Esophagus squamous epithelium (tissue), 5 donors: ENCODE measurements at regions not wholly inside any gene's neighbourhood (a gene's known extent, or its start where the extent isn't known, plus 50 kb on each side); places are given as distances from the start of the nearest gene placed in this dataset.

ENCODE experiments used
- DNase-seq: peaks from one replicate; lab custom pipeline; 2025; lab: John Stamatoyannopoulos, UW
- H3K27ac ChIP-seq, 4 donors: fragments of 200-600 bp; sonication (generic); one replicate each; pipeline ENCODE4 v1.5.1; 2016 to 2019; ENCODE audit warnings: mild to moderate bottlenecking in 1 of 4
- H3K27me3 ChIP-seq, 4 donors: fragments of 200-600 bp; sonication (generic); 1 replicate in 3 of 4; 2 replicates in 1 of 4; pipeline versions ENCODE4 v1.5.1 to v1.6.0; 2017 to 2021; ENCODE audit warnings: antibody characterized with exemption in 1 of 4
- H3K36me3 ChIP-seq, 3 donors: fragments of 200-600 bp; sonication (generic); one replicate each; pipeline ENCODE4 v1.5.1; 2016 to 2019
- H3K4me1 ChIP-seq, 3 donors: fragments of 200-600 bp; sonication (generic); one replicate each; pipeline ENCODE4 v1.5.1; 2017 to 2019
- H3K4me3 ChIP-seq, 4 donors: fragments of 200-600 bp; sonication (generic); 1 replicate in 3 of 4; 2 replicates in 1 of 4; pipeline ENCODE4 v1.5.1; 2016 to 2019; ENCODE audit warnings: mild to moderate bottlenecking in 2 of 4, moderate library complexity in 1 of 4
- H3K9me3 ChIP-seq, 3 donors: fragments of 200-600 bp; sonication (generic); one replicate each; pipeline ENCODE4 v1.5.1; 2016 to 2019
- POLR2A ChIP-seq, 4 donors: fragments of 450-650 bp; IDR thresholded peaks; one replicate each; pipeline ENCODE4 v1.6.1; 2017; ENCODE audit warnings: antibody characterized with exemption in 4 of 4, mild to moderate bottlenecking in 4 of 4, moderate library complexity in 3 of 4
- WGBS, 2 donors: methylation state at CpG; one replicate each; pipeline ENCODE4 v1.1.5; 2018; 5-methylcytosine and 5-hydroxymethylcytosine counted together
- intact Hi-C: fragments of 100-400 bp; cut with DNase I; formaldehyde crosslinking; loops from one replicate; pipeline ENCODE4 v1.15.0; 2022
- small RNA-seq, 4 donors: library from RNA; depleted of rRNA; stranded (forward); fragments of <200 nt; gene quantifications; one replicate each; pipeline ENCODE3, GENCODE V24; 2016
- TF ChIP-seq, protein P1 (sequence below), 6 experiments: fragments of 450-650 bp in 4 of 6; fragments of 200-600 bp in 2 of 6; sonication (generic) in 2 of 6; IDR thresholded peaks; one replicate each; pipeline ENCODE4 v1.5.1; 2016 to 2019; ENCODE audit warnings: antibody characterized with exemption in 6 of 6, mild to moderate bottlenecking in 4 of 6, moderate library complexity in 4 of 6
- donor health status: DM: yes; HTN: yes; CAD: no.

DNA sequence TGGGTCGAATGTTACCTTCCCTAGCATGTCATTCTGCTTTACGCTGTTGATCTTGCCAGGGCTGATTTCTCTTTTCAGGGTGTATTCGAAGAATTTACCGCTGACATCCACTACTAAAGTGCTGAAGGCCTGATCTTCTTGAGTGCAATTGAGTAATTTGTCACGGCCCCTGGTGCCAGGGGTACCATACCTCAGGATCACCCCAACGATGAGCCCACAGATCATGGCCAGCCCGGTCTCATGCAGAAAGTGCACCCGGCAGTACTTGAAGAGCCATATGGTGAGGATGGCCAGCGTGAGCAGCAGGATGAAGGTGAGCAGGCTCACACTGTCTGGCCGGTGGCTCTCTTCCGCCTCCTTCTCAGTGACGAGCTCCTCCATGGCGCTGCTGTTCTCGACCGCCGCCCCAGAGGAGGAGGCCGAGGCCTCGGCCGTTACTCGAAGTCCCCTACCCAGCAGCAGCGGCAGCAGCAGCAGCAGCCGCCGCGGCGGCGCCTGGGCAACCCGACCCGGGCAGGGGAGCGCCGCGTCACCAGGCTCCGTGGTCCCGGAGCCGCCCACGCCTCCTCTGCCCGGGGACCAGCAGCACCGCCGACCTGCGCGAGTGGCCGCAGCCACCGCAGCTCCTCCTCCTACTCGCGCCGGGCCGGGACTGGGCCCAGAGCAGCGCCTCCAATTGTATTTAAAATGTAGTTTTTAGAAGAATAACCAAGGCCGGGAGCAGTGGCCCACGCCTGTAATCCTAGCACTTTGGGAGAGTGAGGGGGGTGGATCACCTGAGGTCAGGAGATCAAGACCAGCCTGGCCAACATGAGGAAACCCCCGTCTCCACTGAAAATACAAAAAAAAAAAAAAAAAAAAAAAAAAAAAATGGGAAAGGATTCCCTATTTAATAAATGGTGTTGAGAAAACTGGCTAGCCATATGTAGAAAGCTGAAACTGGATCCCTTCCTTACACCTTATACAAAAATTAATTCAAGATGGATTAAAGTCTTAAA, 58.5 kb upstream of the TMPO start:
- Histone ChIP-seq H3K36me3 (no peaks in the 10 kb centered on the region), H3K27ac (no peak overlapping the region), H3K4me3 (peak overlapping the region; percentile 3 to 60 (median 40)), H3K9me3 (no peaks in the 10 kb centered on the region), H3K27me3 (peaks cover 0 to 14% (median 0%) of the 10 kb centered on the region in 4 donors), H3K4me1 (peaks cover 0 to 10% (median 7%) of the 10 kb centered on the region in 3 donors)
- WGBS, 2 donors = 48 to 62% methylated on average over 9 to 13 of the region's 50 CpGs
- intact Hi-C loops = no loop called here
- no peak for DNase-seq
- no peak for TF ChIP-seq POLR2A (IDR thresholded peaks at IDR 0.05)
- TF ChIP-seq, protein P1, sequence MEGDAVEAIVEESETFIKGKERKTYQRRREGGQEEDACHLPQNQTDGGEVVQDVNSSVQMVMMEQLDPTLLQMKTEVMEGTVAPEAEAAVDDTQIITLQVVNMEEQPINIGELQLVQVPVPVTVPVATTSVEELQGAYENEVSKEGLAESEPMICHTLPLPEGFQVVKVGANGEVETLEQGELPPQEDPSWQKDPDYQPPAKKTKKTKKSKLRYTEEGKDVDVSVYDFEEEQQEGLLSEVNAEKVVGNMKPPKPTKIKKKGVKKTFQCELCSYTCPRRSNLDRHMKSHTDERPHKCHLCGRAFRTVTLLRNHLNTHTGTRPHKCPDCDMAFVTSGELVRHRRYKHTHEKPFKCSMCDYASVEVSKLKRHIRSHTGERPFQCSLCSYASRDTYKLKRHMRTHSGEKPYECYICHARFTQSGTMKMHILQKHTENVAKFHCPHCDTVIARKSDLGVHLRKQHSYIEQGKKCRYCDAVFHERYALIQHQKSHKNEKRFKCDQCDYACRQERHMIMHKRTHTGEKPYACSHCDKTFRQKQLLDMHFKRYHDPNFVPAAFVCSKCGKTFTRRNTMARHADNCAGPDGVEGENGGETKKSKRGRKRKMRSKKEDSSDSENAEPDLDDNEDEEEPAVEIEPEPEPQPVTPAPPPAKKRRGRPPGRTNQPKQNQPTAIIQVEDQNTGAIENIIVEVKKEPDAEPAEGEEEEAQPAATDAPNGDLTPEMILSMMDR (IDR thresholded peaks at IDR 0.05) = no peak

DNA sequence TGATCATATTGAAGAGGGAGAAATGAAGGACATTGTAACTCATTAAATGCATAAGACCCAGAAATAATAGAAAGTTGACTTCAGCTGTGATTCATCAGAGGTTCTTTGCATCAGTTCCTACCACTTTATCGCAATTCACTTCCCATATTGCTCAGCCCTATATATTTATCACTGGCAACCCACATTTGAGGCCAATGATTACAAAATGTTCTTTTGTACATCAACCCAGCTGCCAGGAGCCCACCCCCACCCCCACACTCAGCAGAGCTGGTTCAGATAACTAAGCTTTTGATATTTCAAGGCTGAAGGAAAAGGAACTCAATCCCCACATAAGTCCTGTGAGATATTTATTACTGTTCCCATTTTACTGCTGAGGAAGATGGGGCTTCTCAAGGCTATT, 51.2 kb upstream of the TMPO start:
- no peak overlapping the region for H3K27ac ChIP-seq
- whole genome bisulfite sequencing, 2 donors = 33 to 72% methylated on average over 1 of the region's 1 CpG
- H3K27me3 ChIP-seq = no peaks in the 10 kb centered on the region
- peaks cover 0 to 3% (median 0%) of the 10 kb centered on the region in 3 donors for H3K4me1 ChIP-seq
- intact Hi-C loops = no loop called here
- H3K36me3 ChIP-seq = no peaks in the 10 kb centered on the region
- TF ChIP-seq POLR2A (IDR thresholded peaks at IDR 0.05) = no peak
- TF ChIP-seq, protein P1 (IDR thresholded peaks at IDR 0.05) = no peak
- DNase-seq = no peak
- no peaks in the 10 kb centered on the region for H3K9me3 ChIP-seq
- no peak overlapping the region for H3K4me3 ChIP-seq

DNA sequence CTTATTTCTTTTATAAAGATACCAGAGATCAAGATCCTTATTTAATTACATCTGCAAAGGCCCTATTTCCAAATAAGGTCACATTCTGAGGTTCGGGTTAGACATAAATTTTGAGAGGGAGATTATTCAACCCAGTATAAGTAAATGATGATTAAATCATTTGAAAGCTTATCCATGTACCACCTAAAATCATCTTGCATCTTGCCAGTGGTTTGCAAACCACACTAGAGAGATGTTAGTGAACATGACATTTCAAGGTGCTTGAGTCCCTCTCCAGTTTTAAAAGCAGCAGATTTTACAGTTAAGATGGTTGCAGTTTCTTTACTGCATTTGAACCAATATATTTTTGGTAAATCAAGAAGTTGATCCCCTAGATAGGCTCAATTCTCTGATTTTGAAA, 49.9 kb upstream of the TMPO start:
- peaks cover 0 to 3% (median 0%) of the 10 kb centered on the region in 3 donors for H3K4me1 ChIP-seq
- no peak for DNase-seq
- no peak overlapping the region for H3K27ac ChIP-seq
- no peak overlapping the region for H3K4me3 ChIP-seq
- H3K36me3 ChIP-seq = no peaks in the 10 kb centered on the region
- TF ChIP-seq POLR2A (IDR thresholded peaks at IDR 0.05) = no peak
- TF ChIP-seq, protein P1 (IDR thresholded peaks at IDR 0.05) = no peak
- no peaks in the 10 kb centered on the region for H3K9me3 ChIP-seq
- intact Hi-C loops = no loop called here
- 70 to 71% methylated on average over 1 of the region's 1 CpG for WGBS, 2 donors
- H3K27me3 ChIP-seq = no peaks in the 10 kb centered on the region

Small RNAs in the stretch of these regions (small RNA-seq; reads per million reads assigned to genes)
- gene AC018659.1 (0 reads per million in 4 donors), gene MIR4303 (0 reads per million in 4 donors), gene MIR4495 (0 reads per million in 4 donors), gene RNU4-41P (0 reads per million in 4 donors), gene RNU6-36P (0 reads per million in 4 donors)
